Calu3 (cell line): ENCODE measurements at regions not wholly inside any gene's neighbourhood (a gene's known extent, or its start where the extent isn't known, plus 50 kb on each side); places are given as distances from the start of the nearest gene placed in this dataset.
A peak's percentile ranks its signal among the peaks of the same experiment; 100 is the strongest.

Experiments
- BruUV-seq: library from RNA; stranded (reverse); fragments of 400-500 nt; replicated peaks from 2 replicates; lab custom pipeline; 2021; lab: Mats Ljungman, UMichigan
- CTCF ChIA-PET: fragments of 300-600 bp; sonication (Branson Sonifier 250); formaldehyde crosslinking; loops from one replicate; lab custom pipeline; 2022; ENCODE audit warnings: antibody characterized with exemption; lab: Charles Lee
- DNase-seq: peaks from one replicate; pipeline ENCODE4 v3.0.0; 2022
- H3K27ac Mint-ChIP-seq: one replicate; pipeline ENCODE4 v1.8.0; 2022; ENCODE audit warnings: mixed read lengths; ENCODE audit not compliant: unreplicated experiment
- H3K27me3 Mint-ChIP-seq: one replicate; pipeline ENCODE4 v1.8.0; 2022; ENCODE audit warnings: mixed read lengths; ENCODE audit not compliant: unreplicated experiment
- H3K36me3 Mint-ChIP-seq: one replicate; pipeline ENCODE4 v1.8.0; 2022; ENCODE audit warnings: mild to moderate bottlenecking, moderate library complexity, mixed read lengths; ENCODE audit not compliant: insufficient read depth, unreplicated experiment
- H3K4me1 Mint-ChIP-seq: one replicate; pipeline ENCODE4 v1.8.0; 2022; ENCODE audit warnings: mild to moderate bottlenecking, low read depth, mixed read lengths; ENCODE audit not compliant: unreplicated experiment
- H3K4me3 Mint-ChIP-seq: one replicate; pipeline ENCODE4 v1.8.0; 2022; ENCODE audit warnings: mild to moderate bottlenecking, low read depth, moderate library complexity, mixed read lengths; ENCODE audit not compliant: unreplicated experiment
- H3K9me3 Mint-ChIP-seq: one replicate; pipeline ENCODE4 v1.8.0; 2022; ENCODE audit warnings: low read depth, mixed read lengths; ENCODE audit not compliant: unreplicated experiment
- CTCF ChIP-seq: fragments of 200-600 bp; IDR thresholded peaks from one replicate; pipeline ENCODE4 v1.8.0; 2022; ENCODE audit warnings: antibody characterized with exemption; ENCODE audit not compliant: unreplicated experiment
- intact Hi-C: fragments of 100-400 bp; cut with micrococcal nuclease; formaldehyde crosslinking; loops from one replicate; pipeline ENCODE4 v1.10.0; 2022; ENCODE audit not compliant: unreplicated experiment

GRCh38 chr2:235384624-235385023 lies 109.2 kb upstream of the AGAP1 start:
- DNase-seq, result no peak
- Mint-ChIP-seq H3K4me1 (no peaks in the 10 kb centered on the region), H3K27ac (no peak overlapping the region), H3K4me3 (no peak overlapping the region), H3K27me3 (peaks cover 26% of the 10 kb centered on the region), H3K36me3 (no peaks in the 10 kb centered on the region), H3K9me3 (no peaks in the 10 kb centered on the region)
- intact Hi-C loops, result no loop called here
- BruUV-seq, result no TSS peak
- no peak for TF ChIP-seq CTCF
- CTCF ChIA-PET, result no interaction called here

GRCh38 chr2:235389626-235390025 lies 104.2 kb upstream of the AGAP1 start:
- Mint-ChIP-seq H3K27me3 (peaks cover 26% of the 10 kb centered on the region), H3K9me3 (peaks cover 2% of the 10 kb centered on the region), H3K4me1 (peaks cover 22% of the 10 kb centered on the region), H3K4me3 (no peak overlapping the region), H3K36me3 (peaks cover 5% of the 10 kb centered on the region), H3K27ac (no peak overlapping the region)
- CTCF ChIA-PET, result no interaction called here
- BruUV-seq, result no TSS peak
- DNase-seq, result no peak
- no peak for TF ChIP-seq CTCF
- intact Hi-C loops, result loop anchor here (10.0 kb wide), 1 partner anchor 105 kb away; the partner anchor contains the start of gene AGAP1

GRCh38 chr2:235390108-235390815 lies 103.6 kb upstream of the AGAP1 start:
- Mint-ChIP-seq H3K4me3 (no peak overlapping the region), H3K27me3 (peaks cover 21% of the 10 kb centered on the region), H3K27ac (peak overlapping the region; percentile 1), H3K9me3 (peaks cover 2% of the 10 kb centered on the region), H3K36me3 (peaks cover 9% of the 10 kb centered on the region), H3K4me1 (peaks cover 28% of the 10 kb centered on the region)
- CTCF ChIA-PET, result interaction anchor here (1.1 kb wide), 1 partner anchor 13 kb away, joined by 4 read pairs; no protein-coding TSS in a partner anchor
- TF ChIP-seq CTCF, result no peak
- intact Hi-C loops, result loop anchor here (10.0 kb wide), 1 partner anchor 105 kb away; the partner anchor contains the start of gene AGAP1
- BruUV-seq, result no TSS peak
- DNase-seq, result peak; percentile 53

- peaks cover 33% of the 10 kb centered on the region for H3K4me1 Mint-ChIP-seq
- H3K27ac Mint-ChIP-seq, result no peak overlapping the region
- BruUV-seq, result no TSS peak
- DNase-seq, result no peak
- intact Hi-C loops, result loop anchor here (10.0 kb wide), 1 partner anchor 104 kb away; the partner anchor contains the start of gene AGAP1
- H3K36me3 Mint-ChIP-seq, result peaks cover 9% of the 10 kb centered on the region
- TF ChIP-seq CTCF, result no peak
- peaks cover 16% of the 10 kb centered on the region for H3K27me3 Mint-ChIP-seq
- H3K4me3 Mint-ChIP-seq, result no peak overlapping the region
- CTCF ChIA-PET, result interaction anchor here (0.6 to 1.1 kb wide), 2 partner anchors 14 to 147 kb away, joined by 4 to 5 read pairs; no protein-coding TSS in a partner anchor
- peaks cover 2% of the 10 kb centered on the region for H3K9me3 Mint-ChIP-seq
These were observed 103.0 kb upstream of the AGAP1 start for GRCh38 chr2:235390816-235391194.
